Stimulated activated naive CD8-positive, alpha-beta T cell treated with anti-CD3 and anti-CD28 coated beads, Interleukin-15, amount 100 ng/mL, for 72 hours (primary cell): ENCODE measurements at regions not wholly inside any gene's neighbourhood (a gene's known extent, or its start where the extent isn't known, plus 50 kb on each side); places are given as distances from the start of the nearest gene placed in this dataset.
"Not testable (repeated sequence)": the region's sequence is repeated elsewhere in the genome, so short reads cannot be mapped to it uniquely, and the experiment has no call there.

Source experiments
- ATAC-seq: fragments of 150-1000 bp; cut with Tn5 transposase; 2 replicates; pipeline ENCODE4 v1.10.0; 2021; ENCODE audit warnings: mild to moderate bottlenecking, moderate library complexity
- DNase-seq, 2 donors: peaks; one replicate each; pipeline ENCODE4 v3.0.0; 2021 to 2022
- H3K27ac Mint-ChIP-seq, 2 donors: one replicate each; pipeline ENCODE4 v1.8.0; 2022; ENCODE audit warnings: mild to moderate bottlenecking in 2 of 2, mixed read lengths in 2 of 2, moderate library complexity in 2 of 2
- H3K27me3 Mint-ChIP-seq: one replicate; pipeline ENCODE4 v1.8.0; 2022; ENCODE audit warnings: mixed read lengths
- H3K4me1 Mint-ChIP-seq: one replicate; pipeline ENCODE4 v1.8.0; 2022; ENCODE audit warnings: mild to moderate bottlenecking, mixed read lengths
- H3K4me3 Mint-ChIP-seq, 2 donors: one replicate each; pipeline ENCODE4 v1.8.0; 2022; ENCODE audit warnings: mild to moderate bottlenecking in 2 of 2, mixed read lengths in 2 of 2, moderate library complexity in 1 of 2
- H3K9me3 Mint-ChIP-seq, 2 donors: one replicate each; pipeline ENCODE4 v1.8.0; 2022; ENCODE audit warnings: mixed read lengths in 2 of 2

DNA sequence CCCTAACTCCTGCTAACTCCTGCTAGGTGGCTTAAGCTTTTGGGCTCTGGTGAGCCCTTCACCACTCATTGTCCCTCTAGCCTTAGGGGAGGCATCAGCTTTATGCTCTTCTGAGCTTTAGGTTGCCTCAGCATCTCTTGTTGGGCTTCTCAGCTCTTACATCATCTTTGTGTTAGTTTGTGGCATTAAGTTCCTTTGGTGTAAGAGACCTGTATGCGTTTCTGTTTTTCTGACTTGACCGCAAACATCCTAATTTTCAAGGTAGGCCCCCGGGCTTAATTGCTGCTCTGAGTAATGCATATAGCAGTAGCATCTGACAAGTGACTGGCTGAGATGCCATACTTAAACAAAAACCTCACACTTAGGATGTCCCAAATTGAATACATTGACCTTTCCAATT, 287.8 kb upstream of the TUT7 start:
- H3K27me3 Mint-ChIP-seq = peaks cover 9% of the 10 kb centered on the region
- peaks cover 5% of the 10 kb centered on the region for H3K4me1 Mint-ChIP-seq
- DNase-seq (no peak), ATAC-seq (no peak)
- no peaks in the 10 kb centered on the region for H3K9me3 Mint-ChIP-seq
- no peak overlapping the region for H3K27ac Mint-ChIP-seq
- H3K4me3 Mint-ChIP-seq = no peak overlapping the region

GRCh38 chr9:86639899-86640379, 285.7 kb upstream of the TUT7 start:
- Mint-ChIP-seq H3K9me3 (no peaks in the 10 kb centered on the region), H3K4me1 (peaks cover 5% of the 10 kb centered on the region), H3K27ac (no peak overlapping the region), H3K27me3 (peaks cover 30% of the 10 kb centered on the region), H3K4me3 (no peak overlapping the region)
- DNase-seq = no peak
- ATAC-seq = no peak

GRCh38 chr9:86639287-86639686, 285.1 kb upstream of the TUT7 start:
- Mint-ChIP-seq H3K27ac (no peak overlapping the region), H3K4me1 (peaks cover 5% of the 10 kb centered on the region), H3K4me3 (no peak overlapping the region), H3K9me3 (no peaks in the 10 kb centered on the region), H3K27me3 (peaks cover 36% of the 10 kb centered on the region)
- no peak for DNase-seq
- ATAC-seq = no peak

- Mint-ChIP-seq H3K27ac (no peak overlapping the region), H3K9me3 (no peaks in the 10 kb centered on the region), H3K27me3 (peaks cover 44% of the 10 kb centered on the region), H3K4me3 (no peak overlapping the region), H3K4me1 (peaks cover 5% of the 10 kb centered on the region)
- DNase-seq (no peak), ATAC-seq (no peak)
These were observed 283.9 kb upstream of the TUT7 start for GRCh38 chr9:86638109-86638508.

DNA sequence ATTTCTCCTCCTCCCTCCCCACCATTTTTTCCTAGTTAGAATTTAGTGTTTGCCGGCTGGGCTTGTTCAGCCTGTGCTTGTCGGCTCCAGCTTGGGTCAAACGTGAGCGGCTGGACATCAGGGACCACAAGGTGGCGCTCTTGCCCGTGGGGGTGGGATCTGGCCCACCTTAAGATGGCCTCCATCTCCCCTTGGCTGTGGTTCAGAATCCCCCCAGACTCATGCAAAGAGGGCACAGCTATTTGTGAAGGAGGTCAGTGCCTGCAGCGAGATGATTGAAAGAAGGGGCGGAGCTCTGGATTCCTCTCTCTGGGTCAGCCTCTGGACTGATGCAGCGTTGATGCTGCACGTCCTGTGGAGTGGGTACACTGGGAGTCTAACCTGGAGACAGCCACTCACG, 283.3 kb upstream of the TUT7 start:
- H3K4me3 Mint-ChIP-seq = no peak overlapping the region
- no peaks in the 10 kb centered on the region for H3K9me3 Mint-ChIP-seq
- peaks cover 5% of the 10 kb centered on the region for H3K4me1 Mint-ChIP-seq
- ATAC-seq (no peak), DNase-seq (peak; percentile 7 to 15)
- H3K27me3 Mint-ChIP-seq = peaks cover 44% of the 10 kb centered on the region
- H3K27ac Mint-ChIP-seq = no peak overlapping the region

DNA sequence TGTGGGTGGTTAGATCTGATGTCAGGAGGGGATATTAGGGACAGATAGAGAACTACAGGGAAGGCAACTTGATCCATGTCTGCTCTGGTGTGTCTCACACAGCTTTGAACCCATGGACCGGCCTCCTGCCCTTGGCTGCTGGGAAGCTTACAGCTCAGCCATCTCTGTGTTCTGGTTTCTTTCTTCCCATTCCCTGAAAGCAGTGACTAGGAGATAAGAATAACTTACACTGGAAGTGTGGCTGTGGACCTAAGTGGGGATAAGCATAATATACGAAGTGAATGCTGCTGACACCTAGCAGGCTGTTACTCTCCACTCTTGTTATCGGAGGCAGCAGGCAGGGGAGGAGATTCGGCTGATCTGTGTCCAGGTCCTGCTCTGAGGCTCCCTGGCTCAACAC, 282.3 kb upstream of the TUT7 start:
- peaks cover 5% of the 10 kb centered on the region for H3K4me1 Mint-ChIP-seq

DNA sequence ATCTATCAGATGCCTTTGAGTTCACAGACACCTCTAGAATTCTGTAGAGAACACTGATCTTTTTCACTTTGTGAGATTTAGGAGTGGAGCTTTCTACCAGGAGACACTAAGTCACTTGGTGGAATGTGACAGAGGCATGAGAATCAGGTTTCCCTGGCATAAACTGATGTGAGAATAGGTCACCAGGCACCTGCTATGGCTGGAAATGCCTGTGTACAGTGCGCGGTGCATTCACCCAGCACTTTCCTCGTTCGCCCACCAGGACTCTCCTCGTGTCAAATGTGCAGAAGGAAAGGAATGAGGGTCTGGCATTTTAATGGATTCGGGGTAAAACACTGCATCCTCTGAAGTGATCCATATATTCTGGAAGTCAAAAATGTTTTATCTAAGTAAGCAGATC, 281.8 kb upstream of the TUT7 start:
- no peak overlapping the region for H3K4me3 Mint-ChIP-seq
- DNase-seq (no peak), ATAC-seq (no peak)
- H3K9me3 Mint-ChIP-seq = no peaks in the 10 kb centered on the region
- no peak overlapping the region for H3K27ac Mint-ChIP-seq
- peaks cover 44% of the 10 kb centered on the region for H3K27me3 Mint-ChIP-seq
- H3K4me1 Mint-ChIP-seq = peaks cover 5% of the 10 kb centered on the region

More for the DNA sequence above, 282.3 kb upstream of the TUT7 start:
- Mint-ChIP-seq H3K27me3 (peaks cover 44% of the 10 kb centered on the region), H3K4me3 (no peak overlapping the region), H3K27ac (no peak overlapping the region), H3K9me3 (no peaks in the 10 kb centered on the region)
- ATAC-seq (no peak), DNase-seq (no peak)

GRCh38 chr9:86634501-86634900, 280.3 kb upstream of the TUT7 start:
- H3K27ac Mint-ChIP-seq = no peak overlapping the region
- ATAC-seq = no peak
- no peak overlapping the region for H3K4me3 Mint-ChIP-seq
- H3K4me1 Mint-ChIP-seq = peaks cover 5% of the 10 kb centered on the region
- DNase-seq = no peak
- peaks cover 44% of the 10 kb centered on the region for H3K27me3 Mint-ChIP-seq
- H3K9me3 Mint-ChIP-seq = no peaks in the 10 kb centered on the region

GRCh38 chr9:86633945-86634344, 279.7 kb upstream of the TUT7 start:
- Mint-ChIP-seq H3K4me1 (peaks cover 5% of the 10 kb centered on the region), H3K27me3 (peaks cover 44% of the 10 kb centered on the region), H3K4me3 (no peak overlapping the region)

GRCh38 chr9:86632537-86632936, 278.3 kb upstream of the TUT7 start:
- ATAC-seq (no peak), DNase-seq (no peak)
- Mint-ChIP-seq H3K27me3 (peaks cover 41% of the 10 kb centered on the region), H3K27ac (no peak overlapping the region), H3K4me3 (no peak overlapping the region), H3K9me3 (no peaks in the 10 kb centered on the region), H3K4me1 (peaks cover 3% of the 10 kb centered on the region)

More at GRCh38 chr9:86633945-86634344, 279.7 kb upstream of the TUT7 start:
- Mint-ChIP-seq H3K27ac (no peak overlapping the region), H3K9me3 (no peaks in the 10 kb centered on the region)
- ATAC-seq (no peak), DNase-seq (no peak)

GRCh38 chr9:86629530-86629929, 275.3 kb upstream of the TUT7 start:
- no peak for ATAC-seq
- Mint-ChIP-seq H3K9me3 (no peaks in the 10 kb centered on the region), H3K27ac (no peak overlapping the region), H3K4me1 (no peaks in the 10 kb centered on the region), H3K4me3 (no peak overlapping the region), H3K27me3 (peaks cover 11% of the 10 kb centered on the region)
- DNase-seq = no peak

DNA sequence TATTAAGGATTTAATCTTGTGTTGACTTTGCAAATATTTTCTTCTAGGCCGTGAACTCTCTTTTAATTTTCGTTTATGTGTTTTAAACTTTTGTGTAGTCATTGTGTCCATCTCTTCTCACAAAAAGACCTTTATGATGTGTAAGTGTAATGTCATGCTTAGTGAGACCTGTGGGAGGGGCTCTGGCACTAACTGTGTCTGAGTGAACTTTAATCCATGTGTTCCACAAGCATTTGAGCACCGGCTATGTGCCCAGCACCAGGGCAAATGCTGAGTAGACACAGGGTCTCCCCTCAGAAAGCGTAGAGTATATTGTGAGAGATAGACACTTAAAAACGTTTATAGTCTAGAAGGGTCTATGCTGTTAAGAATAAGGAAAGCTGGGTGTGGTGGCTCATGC, 272.6 kb upstream of the TUT7 start:
- Mint-ChIP-seq H3K4me1 (no peaks in the 10 kb centered on the region), H3K4me3 (no peak overlapping the region), H3K9me3 (no peaks in the 10 kb centered on the region), H3K27ac (no peak overlapping the region), H3K27me3 (no peaks in the 10 kb centered on the region)
- ATAC-seq (no peak), DNase-seq (no peak)

GRCh38 chr9:86624630-86625029, 270.4 kb upstream of the TUT7 start:
- Mint-ChIP-seq H3K9me3 (no peaks in the 10 kb centered on the region), H3K27ac (no peak overlapping the region), H3K27me3 (no peaks in the 10 kb centered on the region), H3K4me3 (no peak overlapping the region), H3K4me1 (no peaks in the 10 kb centered on the region)
- DNase-seq (no peak), ATAC-seq (no peak)

DNA sequence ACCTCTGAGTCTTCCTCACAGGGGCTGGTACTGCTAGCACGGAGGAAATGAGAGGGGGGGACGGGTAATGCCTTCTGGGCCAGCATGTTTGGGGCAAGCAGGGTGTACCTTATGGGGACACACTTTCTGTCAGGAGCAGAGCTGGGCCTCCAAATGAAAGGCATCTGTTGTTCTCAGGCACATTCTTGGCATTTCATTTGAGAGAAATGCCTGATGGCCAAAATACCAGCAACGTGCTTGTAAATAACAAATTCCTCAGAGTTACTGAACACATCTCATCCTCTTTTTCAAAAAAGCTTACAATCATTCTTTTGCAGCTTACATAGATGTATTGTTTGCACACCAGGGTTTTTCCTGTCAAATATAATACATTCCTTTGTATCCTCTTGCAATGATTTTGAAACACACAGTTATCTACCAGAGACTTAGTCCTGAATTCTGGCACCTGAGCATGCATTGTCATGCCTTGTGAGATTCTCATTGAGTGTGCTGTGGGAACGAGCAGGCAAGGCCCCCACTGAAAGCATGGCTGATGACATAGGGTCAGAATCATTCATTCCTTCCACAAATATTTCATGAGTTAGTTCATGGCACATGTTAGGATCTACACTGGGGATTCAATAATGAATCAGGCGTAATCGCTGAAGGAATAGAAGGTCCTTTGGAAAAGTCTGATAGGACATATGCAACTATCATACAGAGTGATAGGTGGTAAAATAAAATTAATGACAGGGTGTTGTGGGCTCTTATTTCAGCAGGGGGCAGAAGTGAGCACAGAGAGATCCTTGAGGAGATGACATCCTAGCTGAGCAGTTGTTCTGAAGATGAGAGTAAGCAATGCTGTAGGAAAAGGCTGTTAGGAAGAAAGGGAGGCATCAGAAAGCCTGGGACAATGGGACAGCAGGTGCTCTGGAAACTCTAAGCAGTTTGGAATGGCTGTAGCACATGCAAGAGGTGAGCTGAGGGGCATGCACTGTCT, 260.9 kb upstream of the TUT7 start:
- no peaks in the 10 kb centered on the region for H3K4me1 Mint-ChIP-seq
- H3K27ac Mint-ChIP-seq = no peak overlapping the region
- DNase-seq (no peak), ATAC-seq (no peak)
- H3K27me3 Mint-ChIP-seq = no peaks in the 10 kb centered on the region
- H3K9me3 Mint-ChIP-seq = no peaks in the 10 kb centered on the region
- H3K4me3 Mint-ChIP-seq = no peak overlapping the region

GRCh38 chr9:86613943-86614342, 259.7 kb upstream of the TUT7 start:
- Mint-ChIP-seq H3K27ac (no peak overlapping the region), H3K9me3 (no peaks in the 10 kb centered on the region), H3K27me3 (no peaks in the 10 kb centered on the region), H3K4me3 (no peak overlapping the region), H3K4me1 (no peaks in the 10 kb centered on the region)
- DNase-seq (no peak), ATAC-seq (no peak)

DNA sequence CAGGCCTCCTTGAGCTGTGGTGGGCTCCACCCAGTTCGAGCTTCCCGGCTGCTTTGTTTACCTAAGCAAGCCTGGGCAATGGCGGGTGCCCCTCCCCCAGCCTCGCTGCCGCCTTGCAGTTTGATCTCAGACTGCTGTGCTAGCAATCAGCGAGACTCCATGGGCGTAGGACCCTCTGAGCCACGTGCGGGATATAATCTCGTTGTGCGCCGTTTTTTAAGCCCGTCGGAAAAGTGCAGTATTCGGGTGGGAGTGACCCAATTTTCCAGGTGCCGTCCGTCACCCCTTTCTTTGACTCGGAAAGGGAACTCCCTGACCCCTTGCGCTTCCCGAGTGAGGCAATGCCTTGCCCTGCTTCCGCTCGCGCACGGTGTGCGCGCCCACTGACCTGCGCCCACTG, 257.3 kb upstream of the TUT7 start:
- H3K9me3 Mint-ChIP-seq, ATAC-seq, DNase-seq, H3K4me3 Mint-ChIP-seq, H3K27me3 Mint-ChIP-seq, H3K27ac Mint-ChIP-seq, H3K4me1 Mint-ChIP-seq: not testable (repeated sequence)
